SK-N-SH (cell line): ENCODE measurements at regions not wholly inside any gene's neighbourhood (a gene's known extent, or its start where the extent isn't known, plus 50 kb on each side); places are given as distances from the start of the nearest gene placed in this dataset.
A peak's percentile ranks its signal among the peaks of the same experiment; 100 is the strongest.

ENCODE experiments used
- CTCF ChIP-seq: fragments of 200-600 bp; sonication (generic); IDR thresholded peaks from 2 replicates; pipeline ENCODE4 v1.6.1; 2017; ENCODE audit warnings: antibody characterized with exemption, mild to moderate bottlenecking, moderate library complexity
- MXI1 ChIP-seq: IDR thresholded peaks from 2 replicates; pipeline ENCODE4 v1.6.1; 2012; ENCODE audit warnings: mild to moderate bottlenecking, low read depth, low read length, improper control_type of control experiment
- POLR2AphosphoS5 ChIP-seq: IDR thresholded peaks from 2 replicates; pipeline ENCODE4 v1.6.1; 2012; ENCODE audit warnings: low read depth, low read length

- TF ChIP-seq CTCF (no peak), MXI1 (no peak), POLR2AphosphoS5 (peak; percentile 63; the same call in 1 of the 2 replicates)
Measured at GRCh38 chr9:28005779-28006178, 432.5 kb upstream of the C9orf72 start.
